Muscle layer of colon (tissue), 2 donors: ENCODE measurements at regions not wholly inside any gene's neighbourhood (a gene's known extent, or its start where the extent isn't known, plus 50 kb on each side); places are given as distances from the start of the nearest gene placed in this dataset.

Experiments
- H3K27ac ChIP-seq: one replicate; pipeline ENCODE4 v1.7.0; 2013; ENCODE audit warnings: low read depth, mild to moderate bottlenecking, low read length, moderate library complexity
- H3K27me3 ChIP-seq, 2 donors: one replicate each; pipeline ENCODE4 v1.7.0; 2013; ENCODE audit warnings: low read length in 2 of 2, mild to moderate bottlenecking in 2 of 2; ENCODE audit not compliant: insufficient read depth in 2 of 2, control insufficient read depth in 1 of 2
- H3K36me3 ChIP-seq: one replicate; pipeline ENCODE4 v1.7.0; 2013; ENCODE audit warnings: mild to moderate bottlenecking, low read length; ENCODE audit not compliant: insufficient read depth
- H3K4me1 ChIP-seq: one replicate; pipeline ENCODE4 v1.7.0; 2013; ENCODE audit warnings: mild to moderate bottlenecking, low read length; ENCODE audit not compliant: insufficient read depth
- H3K4me3 ChIP-seq, 2 donors: one replicate each; pipeline ENCODE4 v1.7.0; 2013; ENCODE audit warnings: low read length in 2 of 2, low read depth in 1 of 2, mild to moderate bottlenecking in 1 of 2, moderate library complexity in 1 of 2
- H3K9ac ChIP-seq: one replicate; pipeline ENCODE4 v1.7.0; 2013; ENCODE audit warnings: low read length
- H3K9me3 ChIP-seq: one replicate; pipeline ENCODE4 v1.7.0; 2013; ENCODE audit warnings: mild to moderate bottlenecking, low read length
- donor health status: abdominal sarcoma.
- donor health status: Adenocarcinoma of cecum.

DNA sequence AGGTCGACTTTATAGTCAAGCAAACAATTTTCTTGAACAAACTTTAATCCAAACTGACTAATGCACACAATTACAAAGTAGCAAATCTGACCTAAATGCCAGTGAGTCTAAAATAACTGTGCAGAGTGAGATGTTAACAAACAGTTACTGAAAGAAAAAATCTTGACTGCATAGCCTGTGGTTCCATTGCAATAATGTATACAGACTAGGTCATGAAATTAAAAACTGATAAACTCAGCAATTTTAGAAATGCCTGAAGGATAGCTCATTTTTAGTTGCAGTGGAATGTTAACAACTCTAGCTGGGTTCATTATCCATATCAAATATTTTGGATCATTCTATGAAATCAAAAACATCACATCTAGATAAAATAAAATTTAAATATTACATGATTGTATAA is 73.4 kb upstream of the CDH12 start:
- Histone ChIP-seq H3K36me3 (no peaks in the 10 kb centered on the region), H3K27ac (no peak overlapping the region), H3K9me3 (no peaks in the 10 kb centered on the region), H3K9ac (no peak overlapping the region), H3K4me1 (no peaks in the 10 kb centered on the region), H3K4me3 (no peak overlapping the region), H3K27me3 (no peaks in the 10 kb centered on the region)

DNA sequence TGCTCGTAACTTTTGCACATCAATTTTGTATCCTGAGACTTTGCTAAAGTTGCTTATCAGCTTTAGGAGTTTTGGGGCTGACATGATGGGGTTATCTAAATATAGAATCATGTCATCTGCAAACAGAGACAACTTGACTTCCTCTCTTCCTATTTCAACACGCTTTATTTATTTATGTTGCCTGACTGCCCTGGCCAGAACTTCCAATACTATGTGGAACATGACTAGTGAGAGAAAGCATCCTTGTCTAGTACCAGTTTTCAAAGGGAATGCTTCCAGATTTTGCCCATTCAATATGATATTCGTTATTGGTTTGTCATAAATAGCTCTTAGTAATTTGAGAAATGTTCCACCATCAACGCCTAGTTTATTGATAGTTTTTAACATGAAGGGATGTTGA is 65.4 kb upstream of the CDH12 start:
- H3K9me3 ChIP-seq = no peaks in the 10 kb centered on the region
- no peak overlapping the region for H3K4me3 ChIP-seq
- H3K4me1 ChIP-seq = no peaks in the 10 kb centered on the region
- H3K36me3 ChIP-seq = no peaks in the 10 kb centered on the region
- H3K27me3 ChIP-seq = no peaks in the 10 kb centered on the region
- no peak overlapping the region for H3K27ac ChIP-seq
- no peak overlapping the region for H3K9ac ChIP-seq

DNA sequence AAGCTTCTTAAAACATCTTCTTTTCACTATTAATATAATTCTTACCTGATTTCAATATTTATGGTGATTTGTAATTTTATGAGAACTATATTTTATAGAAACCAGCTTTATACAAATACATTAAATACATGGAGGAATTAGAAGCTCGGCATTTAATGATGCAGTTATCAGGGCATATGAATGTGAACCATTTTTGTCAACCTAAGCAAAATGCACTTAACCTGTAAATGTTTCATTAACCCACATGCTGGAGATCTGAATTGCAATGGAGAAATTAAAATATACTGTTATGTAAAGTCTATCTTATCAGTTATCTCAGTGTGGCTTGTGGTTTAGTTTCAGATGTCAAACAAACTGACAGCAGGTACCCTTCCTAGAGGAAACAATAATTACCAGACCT is 63.2 kb upstream of the CDH12 start:
- no peak overlapping the region for H3K27ac ChIP-seq
- no peak overlapping the region for H3K4me3 ChIP-seq
- H3K27me3 ChIP-seq = no peaks in the 10 kb centered on the region
- H3K36me3 ChIP-seq = no peaks in the 10 kb centered on the region
- H3K9me3 ChIP-seq = no peaks in the 10 kb centered on the region
- H3K9ac ChIP-seq = no peak overlapping the region
- no peaks in the 10 kb centered on the region for H3K4me1 ChIP-seq

DNA sequence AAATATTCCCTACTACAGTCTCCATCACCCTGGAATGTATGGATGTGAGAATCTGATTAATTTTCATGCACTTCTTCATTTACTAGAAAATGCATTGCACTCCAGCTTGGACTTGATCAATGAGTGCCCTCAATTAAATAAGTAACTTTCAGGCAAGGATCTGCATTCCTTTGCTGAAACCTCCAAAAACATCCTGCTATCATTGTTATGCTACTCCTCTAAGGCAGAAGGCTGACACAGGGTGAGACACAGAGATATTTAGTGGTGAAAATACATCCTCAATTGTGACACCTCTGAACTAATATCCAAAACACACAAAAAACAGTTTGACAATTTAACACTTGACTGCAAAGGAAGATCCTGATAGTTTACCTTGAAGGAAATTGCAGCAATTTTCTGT is 57.9 kb upstream of the CDH12 start:
- Histone ChIP-seq H3K4me1 (no peaks in the 10 kb centered on the region), H3K27me3 (no peaks in the 10 kb centered on the region), H3K27ac (no peak overlapping the region), H3K4me3 (no peak overlapping the region), H3K9ac (no peak overlapping the region), H3K36me3 (no peaks in the 10 kb centered on the region), H3K9me3 (no peaks in the 10 kb centered on the region)

DNA sequence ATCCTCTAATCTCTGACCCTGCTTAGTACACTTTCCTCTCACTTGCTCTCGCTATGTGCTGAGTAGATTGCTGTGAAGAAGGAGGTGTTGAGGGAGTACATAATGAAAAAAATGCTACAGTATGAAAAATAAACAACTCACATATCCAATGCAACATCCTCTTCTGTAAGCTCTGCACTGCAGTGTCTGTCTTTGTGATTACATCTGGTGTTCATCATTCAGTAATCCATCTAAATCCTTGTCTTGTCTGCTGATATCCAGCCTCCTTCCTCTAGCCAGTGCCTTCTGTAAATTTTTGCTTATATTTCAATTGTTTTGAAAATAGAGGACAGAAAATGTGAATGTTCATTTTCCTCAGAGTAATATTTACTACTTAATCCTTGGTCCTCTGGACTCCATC is 57.4 kb upstream of the CDH12 start:
- H3K9me3 ChIP-seq = no peaks in the 10 kb centered on the region
- no peak overlapping the region for H3K4me3 ChIP-seq
- no peaks in the 10 kb centered on the region for H3K27me3 ChIP-seq
- H3K9ac ChIP-seq = no peak overlapping the region
- no peak overlapping the region for H3K27ac ChIP-seq
- no peaks in the 10 kb centered on the region for H3K36me3 ChIP-seq
- no peaks in the 10 kb centered on the region for H3K4me1 ChIP-seq

DNA sequence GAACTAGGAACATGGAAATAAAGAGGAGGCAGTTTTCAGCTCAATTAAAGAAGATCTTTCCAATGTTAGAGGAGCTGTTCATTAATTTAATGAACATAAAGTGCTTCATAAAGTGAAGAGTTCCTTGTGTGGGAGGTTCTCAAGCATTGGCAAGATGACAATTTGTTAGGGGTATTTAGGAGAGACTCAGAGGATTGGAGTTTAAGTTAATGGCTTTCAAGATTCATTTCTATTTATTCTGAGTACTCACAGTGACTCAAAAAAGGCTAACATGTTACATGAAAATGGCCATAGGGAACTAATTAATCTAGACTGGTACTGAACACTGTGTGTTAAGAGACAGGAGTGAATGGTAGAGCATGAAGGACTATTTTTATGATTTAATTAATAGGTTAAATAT is 55.4 kb upstream of the CDH12 start:
- no peak overlapping the region for H3K4me3 ChIP-seq

DNA sequence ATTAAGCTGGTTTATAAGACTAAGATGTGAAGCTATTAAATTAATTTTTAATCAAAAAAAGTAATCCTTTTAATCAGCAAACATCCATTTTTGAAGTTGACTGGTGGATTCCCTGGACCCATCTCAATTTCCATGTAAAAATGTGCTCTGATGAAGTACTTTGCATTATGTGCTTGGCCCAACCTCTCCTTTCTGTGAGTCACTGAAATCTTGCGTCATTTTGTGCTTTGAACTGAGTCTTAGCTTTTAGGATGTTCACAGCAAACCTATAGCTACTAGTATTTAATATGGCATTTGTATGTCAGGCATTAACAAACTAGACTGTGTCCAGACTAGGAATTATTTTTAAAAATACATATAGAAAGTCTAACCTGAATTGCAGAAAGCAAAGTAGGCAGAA is 55.0 kb upstream of the CDH12 start:
- Histone ChIP-seq H3K27ac (no peak overlapping the region), H3K36me3 (no peaks in the 10 kb centered on the region), H3K9ac (no peak overlapping the region), H3K4me1 (no peaks in the 10 kb centered on the region), H3K4me3 (no peak overlapping the region), H3K9me3 (no peaks in the 10 kb centered on the region), H3K27me3 (no peaks in the 10 kb centered on the region)

More for the DNA sequence above, 55.4 kb upstream of the CDH12 start:
- Histone ChIP-seq H3K27ac (no peak overlapping the region), H3K36me3 (no peaks in the 10 kb centered on the region), H3K9ac (no peak overlapping the region), H3K4me1 (no peaks in the 10 kb centered on the region), H3K9me3 (no peaks in the 10 kb centered on the region), H3K27me3 (no peaks in the 10 kb centered on the region)
